ENCODE measurements at regions not wholly inside any gene's neighbourhood (a gene's known extent, or its start where the extent isn't known, plus 50 kb on each side); places are given as distances from the start of the nearest gene placed in this dataset.

GRCh38 chr17:72574675-72575510 lies 454.1 kb downstream of the SOX9 start:
- Histone ChIP-seq H3K27me3 (replicated peaks; ENCODE audit: insufficient read depth, low read length) (no peaks in the 10 kb centered on the region), H3K27ac (ENCODE audit: low read length) (no peak overlapping the region), H3K9ac (ENCODE audit: low read length) (no peak overlapping the region), H3K79me2 (ENCODE audit: low read length) (peaks cover 100% of the 10 kb centered on the region), H3K4me2 (ENCODE audit: low read depth, low read length) (no peak overlapping the region), H3K9me3 (replicated peaks; ENCODE audit: insufficient read depth, low read length) (no peaks in the 10 kb centered on the region), H3F3A (ENCODE audit: insufficient read depth, low read length) (no peaks in the 10 kb centered on the region), H3K4me3 (ENCODE audit: low read length) (no peak overlapping the region), H3K9me2 (replicated peaks; ENCODE audit: insufficient read depth, low read length) (no peaks in the 10 kb centered on the region), H3K4me1 (ENCODE audit: low read length) (no peaks in the 10 kb centered on the region), H3K36me3 (replicated peaks; ENCODE audit: insufficient read depth, low read length) (no peaks in the 10 kb centered on the region), H4K20me1 (ENCODE audit: insufficient read depth, low read length) (peaks cover 24% of the 10 kb centered on the region; the same call in 1 of the 2 replicates), H2AFZ (ENCODE audit: low read length) (no peak overlapping the region)
- DNase-seq: no peak
- no peak for TF ChIP-seq EZH2 (optimal IDR thresholded peaks at IDR 0.05; ENCODE audit: low read depth, low read length)
- TF ChIP-seq CTCF (IDR thresholded peaks at IDR 0.05; ENCODE audit: low read length): no peak
- no peak for TF ChIP-seq EZH2phosphoT487 (IDR thresholded peaks at IDR 0.05; ENCODE audit: low read length)

DNA sequence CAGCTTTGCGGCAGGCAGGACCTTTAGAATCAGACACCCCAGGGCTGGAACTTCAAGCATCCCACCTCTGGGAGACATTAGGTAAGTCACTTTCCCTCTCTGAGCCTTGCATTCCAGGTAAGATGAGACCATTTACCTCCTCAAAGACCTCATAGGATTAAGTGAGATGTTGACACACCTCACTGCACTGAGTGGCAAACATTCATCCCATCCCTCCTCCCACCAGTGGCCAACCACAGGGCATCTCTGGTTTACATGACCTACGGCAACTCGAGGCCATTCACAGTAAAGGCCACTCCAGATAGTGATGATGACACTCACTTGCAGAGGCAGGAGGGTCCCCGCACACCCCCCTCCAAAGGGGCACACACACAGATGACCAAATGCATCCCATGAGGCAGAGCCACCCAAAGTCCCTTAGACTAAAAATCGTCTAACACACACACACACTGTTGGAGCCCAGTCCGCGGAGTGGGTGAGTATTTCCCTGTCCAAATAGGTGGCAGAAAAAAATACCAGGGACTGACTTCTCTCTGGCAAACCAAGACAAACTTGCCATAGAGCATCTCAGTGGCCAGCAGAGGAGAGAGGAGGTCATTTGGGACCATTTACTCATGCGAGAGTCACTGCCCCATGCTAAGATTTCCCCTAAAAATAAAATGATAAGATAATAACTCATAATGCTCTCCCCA lies 454.9 kb downstream of the SOX9 start:
- H3F3A ChIP-seq (ENCODE audit: insufficient read depth, low read length): no peaks in the 10 kb centered on the region
- H3K4me3 ChIP-seq (ENCODE audit: low read length): no peak overlapping the region
- H3K9me3 ChIP-seq (replicated peaks; ENCODE audit: insufficient read depth, low read length): no peaks in the 10 kb centered on the region
- no peak for TF ChIP-seq CTCF (IDR thresholded peaks at IDR 0.05; ENCODE audit: low read length)
- no peak for TF ChIP-seq EZH2 (optimal IDR thresholded peaks at IDR 0.05; ENCODE audit: low read depth, low read length)
- no peak for TF ChIP-seq EZH2phosphoT487 (IDR thresholded peaks at IDR 0.05; ENCODE audit: low read length)
- no peaks in the 10 kb centered on the region for H3K4me1 ChIP-seq (ENCODE audit: low read length)
- H3K27ac ChIP-seq (ENCODE audit: low read length): no peak overlapping the region
- no peaks in the 10 kb centered on the region for H3K36me3 ChIP-seq (replicated peaks; ENCODE audit: insufficient read depth, low read length)
- no peaks in the 10 kb centered on the region for H3K27me3 ChIP-seq (replicated peaks; ENCODE audit: insufficient read depth, low read length)
- H3K9ac ChIP-seq (ENCODE audit: low read length): no peak overlapping the region
- no peak overlapping the region for H3K4me2 ChIP-seq (ENCODE audit: low read depth, low read length)
- H4K20me1 ChIP-seq (ENCODE audit: insufficient read depth, low read length): peaks cover 24% of the 10 kb centered on the region; the same call in 1 of the 2 replicates
- no peak overlapping the region for H2AFZ ChIP-seq (ENCODE audit: low read length)
- no peaks in the 10 kb centered on the region for H3K9me2 ChIP-seq (replicated peaks; ENCODE audit: insufficient read depth, low read length)
- peaks cover 100% of the 10 kb centered on the region for H3K79me2 ChIP-seq (ENCODE audit: low read length)
- DNase-seq: no peak

DNA sequence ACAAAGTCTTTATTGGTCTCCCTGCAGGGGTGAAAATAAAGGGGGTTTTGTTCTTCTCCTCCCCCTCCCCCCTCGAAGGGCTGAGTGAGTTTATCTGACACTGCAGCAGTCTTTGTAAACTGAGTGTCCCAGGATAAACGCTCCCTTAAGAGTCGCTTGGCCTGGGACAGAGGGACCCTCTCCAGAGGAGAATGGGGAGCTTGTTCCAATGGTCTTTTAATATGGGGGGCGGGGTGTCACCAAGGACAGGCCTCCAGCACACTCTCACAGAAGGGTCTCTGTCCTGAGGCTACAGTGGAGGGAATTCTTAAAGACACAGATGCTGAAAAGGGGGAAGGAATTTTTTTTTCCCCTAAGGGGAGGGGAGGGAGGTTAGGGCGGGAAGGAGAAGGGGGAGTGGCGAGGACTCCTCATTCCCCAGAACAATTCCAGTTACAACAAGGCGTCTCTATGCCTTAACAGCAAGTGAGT lies 455.5 kb downstream of the SOX9 start:
- no peaks in the 10 kb centered on the region for H3K27me3 ChIP-seq (replicated peaks; ENCODE audit: insufficient read depth, low read length)
- H2AFZ ChIP-seq (ENCODE audit: low read length): no peak overlapping the region
- no peaks in the 10 kb centered on the region for H3K36me3 ChIP-seq (replicated peaks; ENCODE audit: insufficient read depth, low read length)
- no peak overlapping the region for H3K9ac ChIP-seq (ENCODE audit: low read length)
- no peaks in the 10 kb centered on the region for H3F3A ChIP-seq (ENCODE audit: insufficient read depth, low read length)
- H3K9me2 ChIP-seq (replicated peaks; ENCODE audit: insufficient read depth, low read length): no peaks in the 10 kb centered on the region
- peaks cover 100% of the 10 kb centered on the region for H3K79me2 ChIP-seq (ENCODE audit: low read length)
- H3K27ac ChIP-seq (ENCODE audit: low read length): no peak overlapping the region
- H3K4me1 ChIP-seq (ENCODE audit: low read length): no peaks in the 10 kb centered on the region
- H3K4me3 ChIP-seq (ENCODE audit: low read length): no peak overlapping the region
- DNase-seq: no peak
- H3K9me3 ChIP-seq (replicated peaks; ENCODE audit: insufficient read depth, low read length): no peaks in the 10 kb centered on the region
- no peak for TF ChIP-seq CTCF (IDR thresholded peaks at IDR 0.05; ENCODE audit: low read length)
- H3K4me2 ChIP-seq (ENCODE audit: low read depth, low read length): no peak overlapping the region
- peaks cover 27% of the 10 kb centered on the region; the same call in 1 of the 2 replicates for H4K20me1 ChIP-seq (ENCODE audit: insufficient read depth, low read length)
